Epithelial cell of esophagus (primary cell): ENCODE measurements at regions not wholly inside any gene's neighbourhood (a gene's known extent, or its start where the extent isn't known, plus 50 kb on each side); places are given as distances from the start of the nearest gene placed in this dataset.

ENCODE experiments used
- DNase-seq: peaks from one replicate; pipeline ENCODE4 v3.0.0; 2010; ENCODE audit warnings: low read depth
- H3K4me3 ChIP-seq: 2 replicates; pipeline ENCODE4 v1.5.1; 2011; ENCODE audit warnings: mild to moderate bottlenecking, low read length, control low read depth
- CTCF ChIP-seq: IDR thresholded peaks from 2 replicates; pipeline ENCODE4 v1.5.1; 2011; ENCODE audit warnings: low read depth, mild to moderate bottlenecking, low read length, control low read depth, inconsistent platforms; ENCODE audit not compliant: insufficient read depth; ENCODE audit errors: missing control alignments

GRCh38 chr13:90867336-90867683 is 480.2 kb upstream of the MIR17HG start:
- no peak overlapping the region for H3K4me3 ChIP-seq
- DNase-seq: peak; percentile 90
- peak; percentile 86 for TF ChIP-seq CTCF

GRCh38 chr13:90868321-90868920 is 479.1 kb upstream of the MIR17HG start:
- TF ChIP-seq CTCF: peak; percentile 62
- no peak overlapping the region for H3K4me3 ChIP-seq
- peak; percentile 37 for DNase-seq

DNA sequence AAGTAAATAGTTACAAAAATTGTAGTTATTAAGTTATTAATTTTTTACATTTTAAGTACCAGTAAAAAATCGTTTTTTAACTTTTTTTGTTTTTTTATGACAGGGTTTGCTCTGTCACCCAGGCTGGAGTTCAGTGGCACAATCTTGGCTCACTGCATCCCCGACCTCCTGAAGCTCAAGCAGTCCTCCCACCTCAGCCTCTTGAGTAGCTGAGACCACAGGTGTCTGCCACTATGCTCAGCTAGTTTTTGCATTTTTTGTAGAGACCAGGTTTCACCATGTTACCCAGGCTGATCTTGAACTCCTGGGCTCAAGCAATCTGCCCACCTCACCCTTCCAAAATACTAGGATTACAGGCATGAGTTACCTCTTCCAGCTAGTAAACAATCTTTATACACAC is 477.9 kb upstream of the MIR17HG start:
- DNase-seq: no peak
- TF ChIP-seq CTCF: no peak
- no peak overlapping the region for H3K4me3 ChIP-seq

DNA sequence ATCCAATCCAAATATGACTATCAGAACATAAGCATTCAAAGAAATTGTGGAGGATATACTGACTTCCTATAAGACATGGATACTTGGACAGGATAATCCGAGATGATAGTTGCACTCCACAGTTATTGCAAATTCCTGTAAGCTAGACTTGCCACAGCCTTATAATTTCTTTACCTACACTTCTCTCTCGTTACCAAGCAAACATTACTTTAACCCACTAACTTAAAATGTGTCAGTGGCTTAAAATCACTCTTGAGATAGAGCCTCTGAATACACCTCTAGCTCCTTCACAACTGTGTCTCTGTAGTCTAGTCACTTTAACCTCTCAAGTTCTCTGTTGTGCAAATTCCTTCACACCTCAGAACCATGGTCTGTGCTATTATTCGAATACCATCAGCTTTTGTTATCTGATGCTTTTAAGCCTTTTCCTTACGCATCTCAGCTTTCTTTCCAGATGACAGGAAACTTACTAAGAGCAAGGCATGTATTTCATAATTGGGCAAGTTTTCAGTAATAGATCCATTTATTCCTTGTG is 474.9 kb upstream of the MIR17HG start:
- no peak for DNase-seq
- H3K4me3 ChIP-seq: no peak overlapping the region
- TF ChIP-seq CTCF: no peak

- no peak overlapping the region for H3K4me3 ChIP-seq
- no peak for DNase-seq
- TF ChIP-seq CTCF: no peak
Measured at GRCh38 chr13:90880790-90881189, 466.7 kb upstream of the MIR17HG start.

DNA sequence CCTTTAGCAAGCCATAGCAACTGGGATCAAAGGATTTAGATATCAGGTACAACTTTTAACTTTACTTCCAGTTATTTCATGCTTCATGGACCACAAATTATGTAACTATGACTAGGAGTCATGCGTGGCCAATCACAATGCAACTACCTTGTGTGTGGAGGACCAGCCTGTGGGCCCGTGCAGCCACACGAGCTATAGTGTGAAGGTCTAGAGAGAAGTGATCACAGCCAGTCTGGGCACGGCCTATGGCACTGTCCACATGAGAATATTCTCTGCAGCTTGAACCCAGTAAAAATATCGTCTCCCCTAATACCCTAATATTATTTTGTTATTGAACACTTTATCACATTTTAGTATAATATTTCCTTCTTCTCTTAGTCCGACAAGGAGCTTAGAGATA is 464.9 kb upstream of the MIR17HG start:
- no peak for DNase-seq
- no peak overlapping the region for H3K4me3 ChIP-seq
- TF ChIP-seq CTCF: no peak

DNA sequence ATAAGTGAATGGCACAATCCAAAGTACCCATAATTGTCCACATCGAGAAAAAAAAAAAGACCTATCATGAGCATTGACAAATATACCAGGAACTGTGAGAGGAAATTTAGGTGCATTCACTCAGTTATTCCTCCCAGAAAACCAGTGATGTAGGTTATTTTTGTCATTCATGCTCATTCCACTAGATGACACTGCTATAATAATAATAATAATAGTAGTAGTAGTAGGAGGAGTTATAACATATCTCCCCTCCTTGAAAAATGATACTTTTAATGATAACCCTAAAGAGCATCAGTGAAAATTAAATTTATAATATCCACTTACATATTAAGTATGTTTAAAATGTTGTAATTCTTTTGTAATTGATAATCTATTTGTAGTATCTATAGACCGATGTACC is 463.9 kb upstream of the MIR17HG start:
- H3K4me3 ChIP-seq: no peak overlapping the region
- no peak for DNase-seq
- no peak for TF ChIP-seq CTCF
